ENCODE measurements at regions not wholly inside any gene's neighbourhood (a gene's known extent, or its start where the extent isn't known, plus 50 kb on each side); places are given as distances from the start of the nearest gene placed in this dataset.
A peak's percentile ranks its signal among the peaks of the same experiment; 100 is the strongest.

DNA sequence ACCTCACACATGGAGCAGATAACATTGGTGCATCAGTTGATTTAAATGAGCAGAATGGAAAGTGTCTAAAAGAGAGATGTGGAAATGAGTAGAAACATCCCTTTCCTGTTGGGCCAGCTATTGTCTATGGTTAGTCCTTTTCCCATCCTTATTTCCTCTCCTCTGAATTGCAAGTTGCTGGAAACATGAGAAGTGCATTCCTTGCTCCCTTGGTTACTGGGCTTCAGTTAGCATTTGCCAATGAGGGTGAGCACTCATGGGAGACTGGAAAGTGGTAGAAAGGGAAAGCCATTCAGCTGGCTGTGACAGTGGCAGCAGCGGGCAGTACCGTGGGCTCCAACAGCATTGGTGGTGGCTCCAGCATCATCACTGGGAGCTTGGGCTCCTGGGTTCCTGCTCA, 96.0 kb upstream of the IGFBP7 start:
- DNase-seq: no peak
- intact Hi-C loops (cut with DNase I): no loop called here
- no peaks in the 10 kb centered on the region for H3K4me1 ChIP-seq
- no peak overlapping the region for H3K4me3 ChIP-seq
- H3K36me3 ChIP-seq (ENCODE audit: insufficient read depth in 1 of 2, low read depth in 1 of 2): no peaks in the 10 kb centered on the region
- no peaks in the 10 kb centered on the region for H3K9me3 ChIP-seq
- 42 to 85% (median 63%) methylated on average over 2 of the region's 2 CpGs for WGBS, 3 donors
- TF ChIP-seq, protein P1, sequence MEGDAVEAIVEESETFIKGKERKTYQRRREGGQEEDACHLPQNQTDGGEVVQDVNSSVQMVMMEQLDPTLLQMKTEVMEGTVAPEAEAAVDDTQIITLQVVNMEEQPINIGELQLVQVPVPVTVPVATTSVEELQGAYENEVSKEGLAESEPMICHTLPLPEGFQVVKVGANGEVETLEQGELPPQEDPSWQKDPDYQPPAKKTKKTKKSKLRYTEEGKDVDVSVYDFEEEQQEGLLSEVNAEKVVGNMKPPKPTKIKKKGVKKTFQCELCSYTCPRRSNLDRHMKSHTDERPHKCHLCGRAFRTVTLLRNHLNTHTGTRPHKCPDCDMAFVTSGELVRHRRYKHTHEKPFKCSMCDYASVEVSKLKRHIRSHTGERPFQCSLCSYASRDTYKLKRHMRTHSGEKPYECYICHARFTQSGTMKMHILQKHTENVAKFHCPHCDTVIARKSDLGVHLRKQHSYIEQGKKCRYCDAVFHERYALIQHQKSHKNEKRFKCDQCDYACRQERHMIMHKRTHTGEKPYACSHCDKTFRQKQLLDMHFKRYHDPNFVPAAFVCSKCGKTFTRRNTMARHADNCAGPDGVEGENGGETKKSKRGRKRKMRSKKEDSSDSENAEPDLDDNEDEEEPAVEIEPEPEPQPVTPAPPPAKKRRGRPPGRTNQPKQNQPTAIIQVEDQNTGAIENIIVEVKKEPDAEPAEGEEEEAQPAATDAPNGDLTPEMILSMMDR (IDR thresholded peaks at IDR 0.05): no peak
- H3K27me3 ChIP-seq (ENCODE audit: insufficient read depth in 3 of 3, low read length in 2 of 3): peaks cover 0 to 7% (median 3%) of the 10 kb centered on the region in 3 donors
- no peak overlapping the region for H3K27ac ChIP-seq
- no peak for ATAC-seq

DNA sequence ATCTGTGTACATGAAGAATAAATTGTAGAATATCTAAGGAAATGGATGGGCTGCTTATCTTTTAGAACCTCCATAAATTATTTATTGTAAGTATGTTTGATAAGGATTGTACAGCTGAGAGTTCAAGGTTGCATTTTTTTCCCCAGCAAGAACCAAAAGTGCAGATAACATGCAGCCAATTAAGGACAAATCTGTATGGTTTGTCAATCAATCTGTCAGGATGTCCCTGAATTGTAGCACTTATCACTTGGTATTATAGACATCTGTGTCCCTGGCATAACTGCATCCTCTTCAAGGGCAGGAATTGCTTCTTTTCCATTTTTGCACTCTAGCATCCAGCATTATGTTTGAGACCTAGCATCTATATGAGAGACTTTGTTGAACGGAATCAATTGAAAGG, 95.4 kb upstream of the IGFBP7 start:
- Histone ChIP-seq H3K4me3 (no peak overlapping the region), H3K27me3 (ENCODE audit: insufficient read depth in 3 of 3, low read length in 2 of 3) (peaks cover 0 to 7% (median 3%) of the 10 kb centered on the region in 3 donors), H3K4me1 (no peaks in the 10 kb centered on the region), H3K9me3 (no peaks in the 10 kb centered on the region), H3K27ac (no peak overlapping the region), H3K36me3 (ENCODE audit: insufficient read depth in 1 of 2, low read depth in 1 of 2) (no peaks in the 10 kb centered on the region)
- no peak for DNase-seq
- intact Hi-C loops (cut with DNase I): no loop called here
- ATAC-seq: no peak
- WGBS, 3 donors: 77 to 88% (median 85%) methylated on average over 1 of the region's 1 CpG
- TF ChIP-seq, protein P1 (IDR thresholded peaks at IDR 0.05): no peak

DNA sequence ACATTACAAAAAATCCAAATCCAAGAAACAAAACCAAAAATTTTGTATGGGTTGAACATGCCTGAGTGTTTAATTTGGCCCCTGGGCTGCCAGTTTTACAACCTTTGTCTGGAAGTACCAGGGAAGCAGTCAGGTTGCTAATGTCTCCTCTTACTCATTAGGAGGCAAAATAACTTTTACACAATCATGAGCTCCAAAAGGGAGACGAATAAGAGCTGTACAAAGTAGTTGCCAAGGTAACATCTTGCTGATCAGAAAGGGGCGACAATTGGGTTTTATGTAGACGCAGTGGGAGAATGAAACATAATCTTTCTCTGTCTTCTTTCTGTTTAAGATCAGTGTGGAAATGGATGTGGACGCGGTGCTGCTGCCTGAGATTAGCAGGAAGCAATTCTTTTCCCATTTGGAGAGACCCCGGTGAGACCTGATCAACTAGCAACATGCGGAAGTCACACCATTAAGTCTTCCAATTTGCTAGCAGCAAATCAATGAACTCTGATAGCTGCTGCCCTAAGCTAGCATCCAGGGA, 90.7 kb upstream of the IGFBP7 start:
- Histone ChIP-seq H3K9me3 (no peaks in the 10 kb centered on the region), H3K36me3 (ENCODE audit: insufficient read depth in 1 of 2, low read depth in 1 of 2) (no peaks in the 10 kb centered on the region), H3K4me1 (no peaks in the 10 kb centered on the region), H3K27me3 (ENCODE audit: insufficient read depth in 3 of 3, low read length in 2 of 3) (no peaks in the 10 kb centered on the region), H3K4me3 (no peak overlapping the region), H3K27ac (no peak overlapping the region)
- TF ChIP-seq, protein P1 (IDR thresholded peaks at IDR 0.05): no peak
- 43 to 52% (median 47%) methylated on average over 7 of the region's 7 CpGs for WGBS, 3 donors
- no peak for ATAC-seq
- intact Hi-C loops (cut with DNase I): no loop called here
- DNase-seq: no peak

DNA sequence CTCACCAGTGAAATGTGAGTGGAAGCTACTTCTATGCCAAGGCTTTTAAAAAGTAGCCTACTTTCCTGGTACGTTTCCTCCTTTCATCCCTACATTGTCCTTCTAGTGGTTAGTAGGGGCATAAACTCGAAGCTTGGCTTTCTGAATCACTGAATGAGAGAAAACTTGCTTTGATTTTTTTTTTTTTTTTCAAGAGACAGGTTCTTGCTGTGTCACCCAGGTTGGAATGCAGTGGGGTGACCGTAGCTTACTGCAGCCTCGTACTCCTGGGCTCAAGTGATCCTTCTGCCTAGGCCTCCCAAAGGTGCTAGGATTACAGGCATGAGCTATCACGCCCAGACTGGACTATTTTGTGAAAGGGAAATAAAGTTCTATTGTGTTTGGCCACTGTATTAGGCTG, 89.1 kb upstream of the IGFBP7 start:
- WGBS, 3 donors: 81 to 92% (median 86%) methylated on average over 5 of the region's 5 CpGs
- intact Hi-C loops (cut with DNase I): no loop called here
- Histone ChIP-seq H3K27me3 (ENCODE audit: insufficient read depth in 3 of 3, low read length in 2 of 3) (peaks cover 0 to 1% (median 0%) of the 10 kb centered on the region in 3 donors), H3K9me3 (no peaks in the 10 kb centered on the region), H3K36me3 (ENCODE audit: insufficient read depth in 1 of 2, low read depth in 1 of 2) (no peaks in the 10 kb centered on the region), H3K27ac (no peak overlapping the region), H3K4me3 (no peak overlapping the region), H3K4me1 (no peaks in the 10 kb centered on the region)
- ATAC-seq (no peak), DNase-seq (no peak)
- TF ChIP-seq, protein P1 (IDR thresholded peaks at IDR 0.05): no peak

DNA sequence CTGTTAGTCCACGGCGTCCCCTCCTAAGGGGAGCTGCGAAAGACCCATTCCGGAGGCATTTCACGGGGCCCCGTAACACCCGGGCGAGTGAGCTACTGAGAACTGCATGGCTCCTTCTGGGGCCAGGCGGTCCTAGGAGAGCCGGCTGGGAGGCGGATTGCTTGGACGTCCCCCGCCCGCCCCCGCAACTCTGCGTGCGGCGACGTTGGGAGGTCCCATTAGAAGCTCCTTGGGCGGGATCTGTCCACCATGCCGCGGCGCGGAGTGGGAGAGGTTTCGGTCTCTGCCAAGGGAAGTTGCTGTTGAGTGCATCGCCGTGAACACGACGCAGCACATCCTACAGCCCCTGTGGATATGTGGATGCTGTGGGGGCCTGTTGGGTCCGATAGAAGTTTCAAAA, 85.4 kb upstream of the IGFBP7 start:
- Histone ChIP-seq H3K27me3 (ENCODE audit: insufficient read depth in 3 of 3, low read length in 2 of 3) (peaks cover 0 to 3% (median 2%) of the 10 kb centered on the region in 3 donors), H3K9me3 (no peaks in the 10 kb centered on the region), H3K36me3 (ENCODE audit: insufficient read depth in 1 of 2, low read depth in 1 of 2) (no peaks in the 10 kb centered on the region), H3K4me3 (no peak overlapping the region), H3K4me1 (no peaks in the 10 kb centered on the region), H3K27ac (no peak overlapping the region)
- WGBS, 3 donors: 70 to 91% (median 74%) methylated on average over 30 of the region's 30 CpGs
- TF ChIP-seq, protein P1 (IDR thresholded peaks at IDR 0.05): no peak
- intact Hi-C loops (cut with DNase I): no loop called here
- peak in 1 of 2 donors; percentile 41 for DNase-seq
- no peak for ATAC-seq

Measured in psoas muscle (tissue), 7 donors.